LNCaP clone FGC (cell line): ENCODE measurements at regions not wholly inside any gene's neighbourhood (a gene's known extent, or its start where the extent isn't known, plus 50 kb on each side); places are given as distances from the start of the nearest gene placed in this dataset.
"Not testable (repeated sequence)": the region's sequence is repeated elsewhere in the genome, so short reads cannot be mapped to it uniquely, and the experiment has no call there.

Experiments
- DNase-seq: peaks from one replicate; pipeline ENCODE4 v3.0.0-alpha.2; 2011; ENCODE audit warnings: low read depth
- H3K4me3 ChIP-seq: 2 replicates; pipeline ENCODE4 v1.5.1; 2011; ENCODE audit warnings: mild to moderate bottlenecking, low read depth, low read length, control low read depth
- TF ChIP-seq, protein P1 (sequence below): IDR thresholded peaks from 2 replicates; pipeline ENCODE4 v1.5.1; 2012; ENCODE audit warnings: mild to moderate bottlenecking; ENCODE audit not compliant: control insufficient read depth, insufficient read depth; ENCODE audit errors: extremely low read depth

DNA sequence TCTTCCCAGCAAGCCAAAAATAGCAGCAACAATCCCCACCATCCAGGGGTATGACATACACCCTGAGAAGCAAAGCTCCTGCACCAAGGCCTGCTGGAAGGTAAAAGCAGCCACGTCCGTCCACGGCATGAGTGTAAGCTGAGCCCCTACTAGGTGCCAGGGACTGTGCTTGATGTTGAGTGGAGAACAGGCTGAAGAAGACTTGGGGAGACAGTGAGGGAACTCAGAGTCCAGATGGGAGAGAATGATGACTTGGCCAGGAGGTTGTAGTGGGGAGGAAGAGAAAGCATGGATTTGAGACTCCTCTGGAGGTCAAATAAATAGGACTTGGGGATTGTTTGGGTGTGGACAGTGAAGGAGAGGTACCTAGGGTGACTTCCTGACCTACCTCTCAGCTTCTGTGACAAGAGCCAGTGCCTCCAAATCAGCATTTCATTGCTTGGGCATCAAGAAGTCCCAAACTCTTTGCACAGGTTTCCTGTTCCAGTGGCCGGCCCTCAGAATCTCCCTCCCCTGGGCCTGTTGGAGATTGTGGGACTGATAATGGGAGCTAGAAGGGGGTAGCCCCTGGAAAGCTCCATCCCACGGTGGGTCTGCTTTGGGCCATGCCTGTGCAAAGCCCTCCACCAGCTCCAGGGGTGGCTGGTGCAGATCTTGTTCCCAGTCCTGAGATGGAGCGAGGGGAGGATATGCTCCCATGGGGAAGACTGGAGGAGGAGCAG lies 58.3 kb upstream of the ADAMTS2 start:
- TF ChIP-seq, protein P1, sequence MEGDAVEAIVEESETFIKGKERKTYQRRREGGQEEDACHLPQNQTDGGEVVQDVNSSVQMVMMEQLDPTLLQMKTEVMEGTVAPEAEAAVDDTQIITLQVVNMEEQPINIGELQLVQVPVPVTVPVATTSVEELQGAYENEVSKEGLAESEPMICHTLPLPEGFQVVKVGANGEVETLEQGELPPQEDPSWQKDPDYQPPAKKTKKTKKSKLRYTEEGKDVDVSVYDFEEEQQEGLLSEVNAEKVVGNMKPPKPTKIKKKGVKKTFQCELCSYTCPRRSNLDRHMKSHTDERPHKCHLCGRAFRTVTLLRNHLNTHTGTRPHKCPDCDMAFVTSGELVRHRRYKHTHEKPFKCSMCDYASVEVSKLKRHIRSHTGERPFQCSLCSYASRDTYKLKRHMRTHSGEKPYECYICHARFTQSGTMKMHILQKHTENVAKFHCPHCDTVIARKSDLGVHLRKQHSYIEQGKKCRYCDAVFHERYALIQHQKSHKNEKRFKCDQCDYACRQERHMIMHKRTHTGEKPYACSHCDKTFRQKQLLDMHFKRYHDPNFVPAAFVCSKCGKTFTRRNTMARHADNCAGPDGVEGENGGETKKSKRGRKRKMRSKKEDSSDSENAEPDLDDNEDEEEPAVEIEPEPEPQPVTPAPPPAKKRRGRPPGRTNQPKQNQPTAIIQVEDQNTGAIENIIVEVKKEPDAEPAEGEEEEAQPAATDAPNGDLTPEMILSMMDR: no peak
- no peak overlapping the region for H3K4me3 ChIP-seq
- no peak for DNase-seq

DNA sequence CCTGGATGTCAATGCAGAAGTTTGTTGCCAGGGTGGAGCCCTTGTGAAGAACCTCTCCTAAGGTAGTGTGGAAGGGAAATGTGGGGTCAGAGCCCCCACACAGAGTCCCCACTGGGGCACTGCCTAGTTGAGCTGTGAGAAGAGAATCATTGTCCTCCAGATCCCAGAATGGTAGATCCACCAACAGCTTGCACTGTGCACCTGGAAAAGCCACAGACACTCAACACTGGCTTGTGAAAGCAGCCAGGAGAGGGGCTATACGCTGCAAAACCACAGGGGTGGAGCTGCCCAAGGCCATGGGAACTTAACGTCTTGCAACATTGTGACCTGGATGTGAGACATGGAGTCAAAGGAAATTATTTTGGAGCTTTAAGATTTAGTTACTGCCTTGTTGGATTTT lies 55.2 kb upstream of the ADAMTS2 start:
- DNase-seq, H3K4me3 ChIP-seq: not testable (repeated sequence)

DNA sequence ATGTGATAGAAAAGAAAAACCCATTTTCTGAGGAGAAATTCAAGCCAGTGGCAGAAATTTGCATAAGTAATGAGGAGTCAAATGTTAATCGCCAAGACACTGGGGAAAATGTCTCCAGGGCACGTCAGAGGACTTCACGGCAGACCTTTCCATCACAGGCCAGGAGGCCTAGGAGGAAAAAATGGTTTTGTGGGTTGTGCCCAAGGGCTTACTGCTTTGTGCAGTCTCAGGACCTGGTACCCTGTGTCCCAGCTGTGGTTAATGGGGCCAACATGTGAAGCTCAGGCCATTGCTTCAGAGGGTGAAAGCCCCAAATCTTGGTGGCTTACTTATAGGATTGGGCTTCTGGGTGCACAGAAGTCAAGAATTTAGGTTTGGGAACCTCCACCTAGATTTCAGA lies 54.8 kb upstream of the ADAMTS2 start:
- DNase-seq: no peak
- TF ChIP-seq, protein P1: no peak
- H3K4me3 ChIP-seq: no peak overlapping the region

DNA sequence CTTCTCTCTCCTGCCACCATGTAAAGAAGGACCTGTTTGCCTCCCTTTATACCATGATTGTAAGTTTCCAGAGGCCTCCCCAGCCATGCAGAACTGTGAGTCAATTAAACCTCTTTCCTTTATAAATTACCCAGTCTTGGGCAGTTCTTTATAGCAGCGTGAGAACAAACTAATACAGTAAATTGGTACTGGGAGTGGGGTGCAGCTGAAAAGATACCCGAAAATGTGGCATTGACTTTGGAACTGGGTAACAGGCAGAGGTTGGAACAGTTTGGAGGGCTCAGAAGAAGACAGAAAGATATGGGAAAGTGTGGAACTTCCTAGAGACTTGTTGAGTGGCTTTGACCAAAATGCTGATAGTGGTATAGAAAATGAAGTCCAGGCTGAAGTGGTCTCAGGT lies 54.1 kb upstream of the ADAMTS2 start:
- H3K4me3 ChIP-seq, DNase-seq: not testable (repeated sequence)

DNA sequence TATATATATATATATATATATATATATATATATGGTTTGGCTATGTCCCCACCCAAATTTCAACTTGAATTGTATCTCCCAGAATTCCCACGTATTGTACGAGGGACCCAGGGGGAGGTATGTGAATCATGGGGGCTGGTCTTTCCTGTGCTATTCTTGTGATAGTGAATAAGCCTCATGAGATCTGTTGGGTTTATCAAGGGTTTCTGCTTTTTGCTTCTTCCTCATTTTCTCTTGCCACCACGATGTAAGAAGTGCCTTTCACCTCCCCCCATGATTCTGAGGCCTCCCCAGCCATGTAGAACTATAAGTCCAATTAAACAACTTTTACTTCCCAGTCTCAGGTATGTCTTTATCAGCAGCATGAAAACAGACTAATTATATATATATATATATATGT lies 52.3 kb upstream of the ADAMTS2 start:
- no peak for DNase-seq
- TF ChIP-seq, protein P1: no peak

More for the DNA sequence above, 52.3 kb upstream of the ADAMTS2 start:
- no peak overlapping the region for H3K4me3 ChIP-seq
